ENCODE measurements at regions not wholly inside any gene's neighbourhood (a gene's known extent, or its start where the extent isn't known, plus 50 kb on each side); places are given as distances from the start of the nearest gene placed in this dataset.
"Not testable (repeated sequence)": the region's sequence is repeated elsewhere in the genome, so short reads cannot be mapped to it uniquely, and the experiment has no call there.

DNA sequence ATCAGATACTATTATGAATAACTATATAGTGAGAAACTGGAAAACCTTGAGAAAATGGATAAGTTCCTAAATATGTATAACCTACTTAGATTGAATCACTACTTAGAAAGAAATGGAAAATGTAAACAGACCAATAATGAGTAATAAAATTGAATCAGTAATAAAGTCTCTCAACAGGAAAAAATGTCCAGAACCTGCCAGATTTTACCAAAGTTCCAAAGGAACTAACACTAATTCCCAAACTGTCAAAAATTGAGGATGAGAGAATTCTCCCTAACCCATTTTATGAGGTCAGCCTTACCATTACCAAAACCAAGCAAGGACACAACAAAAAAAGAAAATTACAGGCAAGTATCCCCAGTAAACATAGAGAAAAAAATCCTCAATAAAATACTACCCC lies 272.0 kb downstream of the RPAP3 start:
- TF ChIP-seq, protein P1, sequence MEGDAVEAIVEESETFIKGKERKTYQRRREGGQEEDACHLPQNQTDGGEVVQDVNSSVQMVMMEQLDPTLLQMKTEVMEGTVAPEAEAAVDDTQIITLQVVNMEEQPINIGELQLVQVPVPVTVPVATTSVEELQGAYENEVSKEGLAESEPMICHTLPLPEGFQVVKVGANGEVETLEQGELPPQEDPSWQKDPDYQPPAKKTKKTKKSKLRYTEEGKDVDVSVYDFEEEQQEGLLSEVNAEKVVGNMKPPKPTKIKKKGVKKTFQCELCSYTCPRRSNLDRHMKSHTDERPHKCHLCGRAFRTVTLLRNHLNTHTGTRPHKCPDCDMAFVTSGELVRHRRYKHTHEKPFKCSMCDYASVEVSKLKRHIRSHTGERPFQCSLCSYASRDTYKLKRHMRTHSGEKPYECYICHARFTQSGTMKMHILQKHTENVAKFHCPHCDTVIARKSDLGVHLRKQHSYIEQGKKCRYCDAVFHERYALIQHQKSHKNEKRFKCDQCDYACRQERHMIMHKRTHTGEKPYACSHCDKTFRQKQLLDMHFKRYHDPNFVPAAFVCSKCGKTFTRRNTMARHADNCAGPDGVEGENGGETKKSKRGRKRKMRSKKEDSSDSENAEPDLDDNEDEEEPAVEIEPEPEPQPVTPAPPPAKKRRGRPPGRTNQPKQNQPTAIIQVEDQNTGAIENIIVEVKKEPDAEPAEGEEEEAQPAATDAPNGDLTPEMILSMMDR (IDR thresholded peaks at IDR 0.05; ENCODE audit: poor library complexity, severe bottlenecking), result no peak
- no peak for DNase-seq (ENCODE audit: low spot score)
- Histone ChIP-seq H3K27me3 (ENCODE audit: insufficient read depth, poor library complexity, severe bottlenecking) (no peaks in the 10 kb centered on the region), H3K36me3 (ENCODE audit: low read depth) (no peaks in the 10 kb centered on the region), H3K4me3 (ENCODE audit: severe bottlenecking) (no peak overlapping the region), H3K9me3 (ENCODE audit: severe bottlenecking) (no peaks in the 10 kb centered on the region), H3K27ac (ENCODE audit: poor library complexity, severe bottlenecking) (no peak overlapping the region), H3K4me1 (ENCODE audit: insufficient read depth, poor library complexity, severe bottlenecking) (no peaks in the 10 kb centered on the region)
- no peak for ATAC-seq (ENCODE audit: low read depth)

GRCh38 chr12:47426678-47427309 lies 279.0 kb downstream of the RPAP3 start:
- H3K27ac ChIP-seq (ENCODE audit: poor library complexity, severe bottlenecking); H3K36me3 ChIP-seq (ENCODE audit: low read depth); ATAC-seq (ENCODE audit: low read depth); DNase-seq (ENCODE audit: low spot score); H3K4me1 ChIP-seq (ENCODE audit: insufficient read depth, poor library complexity, severe bottlenecking); H3K4me3 ChIP-seq (ENCODE audit: severe bottlenecking); H3K27me3 ChIP-seq (ENCODE audit: insufficient read depth, poor library complexity, severe bottlenecking); H3K9me3 ChIP-seq (ENCODE audit: severe bottlenecking): not testable (repeated sequence)

- DNase-seq (ENCODE audit: low spot score) (no peak), ATAC-seq (ENCODE audit: low read depth) (no peak)
These were observed 283.2 kb downstream of the RPAP3 start for GRCh38 chr12:47422611-47423010.

DNA sequence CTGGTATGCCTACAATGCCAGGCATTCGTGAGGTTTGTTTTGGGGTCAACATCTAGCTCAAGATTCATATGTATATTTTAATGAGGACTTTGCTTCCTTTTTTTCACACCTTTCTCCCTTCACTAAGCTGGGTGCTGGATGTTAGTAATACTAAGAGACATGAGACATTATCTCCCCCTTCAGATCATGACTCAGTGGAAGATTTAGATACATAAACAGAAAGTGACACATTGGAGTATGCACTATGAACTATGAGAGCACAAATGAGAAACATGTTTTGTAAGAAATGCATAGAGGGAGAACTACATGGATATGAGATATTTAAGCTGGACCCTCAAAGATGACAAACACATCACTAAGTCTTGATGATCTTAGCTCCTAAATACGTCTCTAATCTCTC lies 286.3 kb downstream of the RPAP3 start:
- DNase-seq (ENCODE audit: low spot score) (no peak), ATAC-seq (ENCODE audit: low read depth) (no peak)
- no peak overlapping the region for H3K27ac ChIP-seq (ENCODE audit: poor library complexity, severe bottlenecking)
- H3K9me3 ChIP-seq (ENCODE audit: severe bottlenecking), result no peaks in the 10 kb centered on the region
- no peaks in the 10 kb centered on the region for H3K4me1 ChIP-seq (ENCODE audit: insufficient read depth, poor library complexity, severe bottlenecking)
- H3K4me3 ChIP-seq (ENCODE audit: severe bottlenecking), result no peak overlapping the region
- TF ChIP-seq, protein P1 (IDR thresholded peaks at IDR 0.05; ENCODE audit: poor library complexity, severe bottlenecking), result no peak
- no peaks in the 10 kb centered on the region for H3K36me3 ChIP-seq (ENCODE audit: low read depth)
- no peaks in the 10 kb centered on the region for H3K27me3 ChIP-seq (ENCODE audit: insufficient read depth, poor library complexity, severe bottlenecking)

More at GRCh38 chr12:47422611-47423010, 283.2 kb downstream of the RPAP3 start:
- no peaks in the 10 kb centered on the region for H3K27me3 ChIP-seq (ENCODE audit: insufficient read depth, poor library complexity, severe bottlenecking)
- no peak overlapping the region for H3K4me3 ChIP-seq (ENCODE audit: severe bottlenecking)
- TF ChIP-seq, protein P1 (IDR thresholded peaks at IDR 0.05; ENCODE audit: poor library complexity, severe bottlenecking), result no peak
- peaks cover 4% of the 10 kb centered on the region for H3K4me1 ChIP-seq (ENCODE audit: insufficient read depth, poor library complexity, severe bottlenecking)
- H3K9me3 ChIP-seq (ENCODE audit: severe bottlenecking), result no peaks in the 10 kb centered on the region
- no peak overlapping the region for H3K27ac ChIP-seq (ENCODE audit: poor library complexity, severe bottlenecking)
- no peaks in the 10 kb centered on the region for H3K36me3 ChIP-seq (ENCODE audit: low read depth)

- H3K4me3 ChIP-seq (ENCODE audit: severe bottlenecking), result no peak overlapping the region
- no peaks in the 10 kb centered on the region for H3K27me3 ChIP-seq (ENCODE audit: insufficient read depth, poor library complexity, severe bottlenecking)
- no peaks in the 10 kb centered on the region for H3K36me3 ChIP-seq (ENCODE audit: low read depth)
- no peaks in the 10 kb centered on the region for H3K9me3 ChIP-seq (ENCODE audit: severe bottlenecking)
- no peak for DNase-seq (ENCODE audit: low spot score)
- no peak overlapping the region for H3K27ac ChIP-seq (ENCODE audit: poor library complexity, severe bottlenecking)
- TF ChIP-seq, protein P1 (IDR thresholded peaks at IDR 0.05; ENCODE audit: poor library complexity, severe bottlenecking), result no peak
- no peaks in the 10 kb centered on the region for H3K4me1 ChIP-seq (ENCODE audit: insufficient read depth, poor library complexity, severe bottlenecking)
- no peak for ATAC-seq (ENCODE audit: low read depth)
These were observed 287.9 kb downstream of the RPAP3 start for GRCh38 chr12:47417955-47418354.

All from RWPE2 (cell line).